HG03439 (cell line): ENCODE measurements at regions not wholly inside any gene's neighbourhood (a gene's known extent, or its start where the extent isn't known, plus 50 kb on each side); places are given as distances from the start of the nearest gene placed in this dataset.

Source experiments
- ATAC-seq: cut with Tn5 transposase; IDR thresholded peaks from one replicate; pipeline ENCODE4 v1.9.1; 2021; ENCODE audit warnings: mild to moderate bottlenecking, moderate library complexity; ENCODE audit not compliant: unreplicated experiment

- no peak for ATAC-seq
These were observed 71.0 kb downstream of the SEM1 start for GRCh38 chr7:96638669-96639068.

- no peak for ATAC-seq
These were observed 72.1 kb downstream of the SEM1 start for GRCh38 chr7:96637522-96637921.

- ATAC-seq: no peak
These were observed 72.7 kb downstream of the SEM1 start for GRCh38 chr7:96636979-96637378.

GRCh38 chr7:96636342-96636860 lies 73.2 kb downstream of the SEM1 start:
- no peak for ATAC-seq

- ATAC-seq: no peak
These were observed 79.8 kb downstream of the SEM1 start for GRCh38 chr7:96629884-96630283.

GRCh38 chr7:96624954-96625353 lies 84.7 kb downstream of the SEM1 start:
- no peak for ATAC-seq

- ATAC-seq: no peak
These were observed 87.7 kb downstream of the SEM1 start for GRCh38 chr7:96621932-96622331.

GRCh38 chr7:96614154-96614867 lies 95.3 kb downstream of the SEM1 start:
- no peak for ATAC-seq

- ATAC-seq: no peak
These were observed 97.6 kb downstream of the SEM1 start for GRCh38 chr7:96612034-96612433.

GRCh38 chr7:96605045-96605716 lies 104.5 kb downstream of the SEM1 start:
- ATAC-seq: no peak

GRCh38 chr7:96599288-96599936 lies 110.2 kb downstream of the SEM1 start:
- ATAC-seq: no peak

- ATAC-seq: no peak
These were observed 111.2 kb downstream of the SEM1 start for GRCh38 chr7:96598421-96598820.

GRCh38 chr7:96596120-96596826 lies 113.4 kb downstream of the SEM1 start:
- no peak for ATAC-seq

- no peak for ATAC-seq
These were observed 117.6 kb downstream of the SEM1 start for GRCh38 chr7:96591900-96592676.

- no peak for ATAC-seq
These were observed 118.3 kb downstream of the SEM1 start for GRCh38 chr7:96591159-96591899.

GRCh38 chr7:96589038-96589437 lies 120.6 kb downstream of the SEM1 start:
- no peak for ATAC-seq

GRCh38 chr7:96579119-96579518 lies 130.5 kb downstream of the SEM1 start:
- no peak for ATAC-seq

- ATAC-seq: no peak
These were observed 131.0 kb downstream of the SEM1 start for GRCh38 chr7:96578606-96579005.

- ATAC-seq: no peak
These were observed 146.2 kb downstream of the SEM1 start for GRCh38 chr7:96563409-96563808.

GRCh38 chr7:96562966-96563365 lies 146.7 kb downstream of the SEM1 start:
- no peak for ATAC-seq
